ENCODE measurements at regions not wholly inside any gene's neighbourhood (a gene's known extent, or its start where the extent isn't known, plus 50 kb on each side); places are given as distances from the start of the nearest gene placed in this dataset.
"Not testable (repeated sequence)": the region's sequence is repeated elsewhere in the genome, so short reads cannot be mapped to it uniquely, and the experiment has no call there.

GRCh38 chr22:44574057-44574639 lies 76.1 kb upstream of the RTL6 start:
- no peak for DNase-seq

GRCh38 chr22:44573451-44573850 lies 75.4 kb upstream of the RTL6 start:
- DNase-seq = no peak

GRCh38 chr22:44572414-44573207 lies 74.6 kb upstream of the RTL6 start:
- no peak for DNase-seq

GRCh38 chr22:44571566-44572413 lies 73.8 kb upstream of the RTL6 start:
- no peak for DNase-seq

- DNase-seq = no peak
Observed at GRCh38 chr22:44570476-44571445, 72.7 kb upstream of the RTL6 start.

- no peak for DNase-seq
Observed at GRCh38 chr22:44569561-44569991, 71.5 kb upstream of the RTL6 start.

- DNase-seq = no peak
Observed at GRCh38 chr22:44567846-44568493, 69.9 kb upstream of the RTL6 start.

- not testable (repeated sequence) for DNase-seq
Observed at GRCh38 chr22:44567378-44567841, 69.4 kb upstream of the RTL6 start.

GRCh38 chr22:44566911-44567310 lies 68.9 kb upstream of the RTL6 start:
- no peak for DNase-seq

GRCh38 chr22:44562651-44563050 lies 64.6 kb upstream of the RTL6 start:
- DNase-seq = not testable (repeated sequence)

GRCh38 chr22:44561139-44561840 lies 63.3 kb upstream of the RTL6 start:
- DNase-seq = no peak

GRCh38 chr22:44558671-44559070 lies 60.6 kb upstream of the RTL6 start:
- not testable (repeated sequence) for DNase-seq

- DNase-seq = not testable (repeated sequence)
Observed at GRCh38 chr22:44557872-44558271, 59.8 kb upstream of the RTL6 start.

- DNase-seq = no peak
Observed at GRCh38 chr22:44557064-44557748, 59.2 kb upstream of the RTL6 start.

- no peak for DNase-seq
Observed at GRCh38 chr22:44555597-44555996, 57.6 kb upstream of the RTL6 start.

- DNase-seq = no peak
Observed at GRCh38 chr22:44555046-44555445, 57.0 kb upstream of the RTL6 start.

GRCh38 chr22:44554411-44554810 lies 56.4 kb upstream of the RTL6 start:
- DNase-seq = no peak

GRCh38 chr22:44550711-44551491 lies 52.9 kb upstream of the RTL6 start:
- DNase-seq = no peak

GRCh38 chr22:44549701-44550100 lies 51.7 kb upstream of the RTL6 start:
- no peak for DNase-seq

GRCh38 chr22:44548981-44549380 lies 50.9 kb upstream of the RTL6 start:
- DNase-seq = no peak
